WTC11 (cell line): ENCODE measurements at regions not wholly inside any gene's neighbourhood (a gene's known extent, or its start where the extent isn't known, plus 50 kb on each side); places are given as distances from the start of the nearest gene placed in this dataset.

ENCODE experiments used
- ATAC-seq: fragments of 200-7000 bp; cut with Tn5 transposase; 2 replicates; pipeline ENCODE4 v1.10.0; 2021; ENCODE audit warnings: mild to moderate bottlenecking, moderate library complexity
- CTCF ChIA-PET: fragments of 300-600 bp; sonication (Branson Sonifier 250); formaldehyde crosslinking; loops from one replicate; lab custom pipeline; 2021; ENCODE audit warnings: antibody characterized with exemption; lab: Charles Lee
- POLR2A ChIA-PET: fragments of 350-600 bp; sonication (Branson Sonifier 250); formaldehyde crosslinking; loops from one replicate; lab custom pipeline; 2021; ENCODE audit warnings: antibody characterized with exemption; lab: Charles Lee
- DNase-seq: peaks from one replicate; pipeline ENCODE4 v3.0.0; 2021; ENCODE audit warnings: low spot score
- H3K27ac Mint-ChIP-seq: 2 replicates; pipeline ENCODE4 v1.8.0; 2021; ENCODE audit warnings: mixed read lengths
- H3K27me3 Mint-ChIP-seq: 2 replicates; pipeline ENCODE4 v1.8.0; 2021; ENCODE audit warnings: low read depth, mild to moderate bottlenecking, moderate library complexity, mixed read lengths
- H3K36me3 Mint-ChIP-seq: 2 replicates; pipeline ENCODE4 v1.8.0; 2021; ENCODE audit warnings: mixed read lengths
- H3K4me1 Mint-ChIP-seq: 2 replicates; pipeline ENCODE4 v1.8.0; 2022; ENCODE audit warnings: mixed read lengths
- H3K4me3 Mint-ChIP-seq: 2 replicates; pipeline ENCODE4 v1.8.0; 2021; ENCODE audit warnings: mild to moderate bottlenecking, moderate library complexity, mixed read lengths
- H3K9me3 Mint-ChIP-seq: 2 replicates; pipeline ENCODE4 v1.8.0; 2021; ENCODE audit warnings: mixed read lengths
- CBFB ChIP-seq: sonication (generic); formaldehyde crosslinking; IDR thresholded peaks from 2 replicates; pipeline ENCODE4 v1.8.1; 2022; ENCODE audit warnings: mild to moderate bottlenecking, low read depth, missing genetic modification reagents
- ELF4 ChIP-seq: sonication (generic); formaldehyde crosslinking; IDR thresholded peaks from 2 replicates; pipeline ENCODE4 v1.8.1; 2022; ENCODE audit warnings: low read depth, mild to moderate bottlenecking, moderate library complexity, missing genetic modification reagents
- ESRRA ChIP-seq: sonication (generic); formaldehyde crosslinking; IDR thresholded peaks from 2 replicates; pipeline ENCODE4 v1.8.1; 2022; ENCODE audit warnings: mild to moderate bottlenecking, missing genetic modification reagents, borderline replicate concordance
- GABPB1 ChIP-seq: sonication (generic); formaldehyde crosslinking; IDR thresholded peaks from 2 replicates; pipeline ENCODE4 v1.8.1; 2023; ENCODE audit warnings: mild to moderate bottlenecking, missing genetic modification reagents
- IRF2 ChIP-seq: sonication (generic); formaldehyde crosslinking; IDR thresholded peaks from 2 replicates; pipeline ENCODE4 v1.8.0; 2022; ENCODE audit warnings: low read depth, missing genetic modification reagents, borderline replicate concordance
- NR2C2 ChIP-seq: sonication (generic); formaldehyde crosslinking; IDR thresholded peaks from 2 replicates; pipeline ENCODE4 v1.8.0; 2022; ENCODE audit warnings: mild to moderate bottlenecking, missing genetic modification reagents
- TEAD1 ChIP-seq: sonication (generic); formaldehyde crosslinking; IDR thresholded peaks from 2 replicates; pipeline ENCODE4 v1.8.0; 2022; ENCODE audit warnings: mild to moderate bottlenecking, missing genetic modification reagents
- ZBTB21 ChIP-seq: sonication (generic); formaldehyde crosslinking; IDR thresholded peaks from 2 replicates; pipeline ENCODE4 v1.8.1; 2023; ENCODE audit warnings: mild to moderate bottlenecking, missing genetic modification reagents, borderline replicate concordance
- ZNF423 ChIP-seq: fragments of 250-450 bp; sonication (Bioruptor Pico); IDR thresholded peaks from 2 replicates; pipeline ENCODE4 v2.1.2; 2022; ENCODE audit warnings: mild to moderate bottlenecking, moderate library complexity
- TF ChIP-seq, protein P1 (sequence below): fragments of 250-450 bp; sonication (Bioruptor Pico); IDR thresholded peaks from 2 replicates; pipeline ENCODE4 v1.8.0; 2021; ENCODE audit warnings: mild to moderate bottlenecking
- TF ChIP-seq, protein P2 (sequence below): sonication (generic); formaldehyde crosslinking; IDR thresholded peaks from 2 replicates; pipeline ENCODE4 v1.8.0; 2023; ENCODE audit warnings: mild to moderate bottlenecking, missing genetic modification reagents
- TF ChIP-seq, protein P3 (sequence below): sonication (generic); formaldehyde crosslinking; IDR thresholded peaks from 2 replicates; pipeline ENCODE4 v1.8.0; 2022; ENCODE audit warnings: mild to moderate bottlenecking, missing genetic modification reagents
- TF ChIP-seq, protein P4 (sequence below): sonication (generic); formaldehyde crosslinking; conservative IDR thresholded peaks from 2 replicates; pipeline ENCODE4 v1.8.1; 2023; ENCODE audit warnings: mild to moderate bottlenecking, low read depth, missing genetic modification reagents, moderate library complexity
- TF ChIP-seq, protein P5 (sequence below): sonication (generic); formaldehyde crosslinking; IDR thresholded peaks from 2 replicates; pipeline ENCODE4 v1.8.1; 2023; ENCODE audit warnings: mild to moderate bottlenecking, missing genetic modification reagents

DNA sequence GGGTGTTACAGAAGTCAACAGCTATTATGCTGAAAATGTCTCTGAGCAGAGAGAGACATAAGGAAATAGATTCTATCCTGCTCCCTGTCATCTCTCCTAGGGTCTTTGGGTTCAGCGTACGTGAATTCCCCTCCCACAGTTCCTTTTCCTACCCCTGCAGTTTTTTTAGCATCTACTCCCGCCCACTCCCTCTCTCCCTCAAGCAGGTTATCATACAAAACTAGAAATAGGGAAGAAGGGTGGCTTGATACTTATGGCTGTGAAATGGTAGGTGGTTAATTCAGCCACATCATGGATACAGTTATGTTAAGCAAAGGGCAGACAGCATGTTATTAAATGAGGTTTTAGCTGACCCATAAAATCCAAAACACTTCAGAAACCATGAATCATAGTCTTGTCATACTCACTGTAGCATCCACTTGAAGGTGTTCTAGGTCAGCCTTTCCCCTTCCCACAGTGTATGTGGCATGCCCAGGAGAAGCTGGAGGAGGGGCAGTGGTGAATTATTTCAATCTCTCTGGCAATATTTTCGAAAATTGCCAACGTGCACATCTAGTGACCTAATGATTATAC lies 236.8 kb upstream of the SERP2 start:
- H3K4me1 Mint-ChIP-seq = peaks cover 30% of the 10 kb centered on the region
- H3K36me3 Mint-ChIP-seq = no peaks in the 10 kb centered on the region
- CTCF ChIA-PET = interaction anchor here (0.6 kb wide), 1 partner anchor 1198 kb away, joined by 3 read pairs; no protein-coding TSS in a partner anchor
- TF ChIP-seq, protein P1, sequence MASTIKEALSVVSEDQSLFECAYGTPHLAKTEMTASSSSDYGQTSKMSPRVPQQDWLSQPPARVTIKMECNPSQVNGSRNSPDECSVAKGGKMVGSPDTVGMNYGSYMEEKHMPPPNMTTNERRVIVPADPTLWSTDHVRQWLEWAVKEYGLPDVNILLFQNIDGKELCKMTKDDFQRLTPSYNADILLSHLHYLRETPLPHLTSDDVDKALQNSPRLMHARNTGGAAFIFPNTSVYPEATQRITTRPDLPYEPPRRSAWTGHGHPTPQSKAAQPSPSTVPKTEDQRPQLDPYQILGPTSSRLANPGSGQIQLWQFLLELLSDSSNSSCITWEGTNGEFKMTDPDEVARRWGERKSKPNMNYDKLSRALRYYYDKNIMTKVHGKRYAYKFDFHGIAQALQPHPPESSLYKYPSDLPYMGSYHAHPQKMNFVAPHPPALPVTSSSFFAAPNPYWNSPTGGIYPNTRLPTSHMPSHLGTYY (CRISPR knock-in tag) = no peak
- TF ChIP-seq, protein P2, sequence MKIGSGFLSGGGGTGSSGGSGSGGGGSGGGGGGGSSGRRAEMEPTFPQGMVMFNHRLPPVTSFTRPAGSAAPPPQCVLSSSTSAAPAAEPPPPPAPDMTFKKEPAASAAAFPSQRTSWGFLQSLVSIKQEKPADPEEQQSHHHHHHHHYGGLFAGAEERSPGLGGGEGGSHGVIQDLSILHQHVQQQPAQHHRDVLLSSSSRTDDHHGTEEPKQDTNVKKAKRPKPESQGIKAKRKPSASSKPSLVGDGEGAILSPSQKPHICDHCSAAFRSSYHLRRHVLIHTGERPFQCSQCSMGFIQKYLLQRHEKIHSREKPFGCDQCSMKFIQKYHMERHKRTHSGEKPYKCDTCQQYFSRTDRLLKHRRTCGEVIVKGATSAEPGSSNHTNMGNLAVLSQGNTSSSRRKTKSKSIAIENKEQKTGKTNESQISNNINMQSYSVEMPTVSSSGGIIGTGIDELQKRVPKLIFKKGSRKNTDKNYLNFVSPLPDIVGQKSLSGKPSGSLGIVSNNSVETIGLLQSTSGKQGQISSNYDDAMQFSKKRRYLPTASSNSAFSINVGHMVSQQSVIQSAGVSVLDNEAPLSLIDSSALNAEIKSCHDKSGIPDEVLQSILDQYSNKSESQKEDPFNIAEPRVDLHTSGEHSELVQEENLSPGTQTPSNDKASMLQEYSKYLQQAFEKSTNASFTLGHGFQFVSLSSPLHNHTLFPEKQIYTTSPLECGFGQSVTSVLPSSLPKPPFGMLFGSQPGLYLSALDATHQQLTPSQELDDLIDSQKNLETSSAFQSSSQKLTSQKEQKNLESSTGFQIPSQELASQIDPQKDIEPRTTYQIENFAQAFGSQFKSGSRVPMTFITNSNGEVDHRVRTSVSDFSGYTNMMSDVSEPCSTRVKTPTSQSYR (CRISPR knock-in tag) = no peak
- TF ChIP-seq, all 79 proteins: peak for 0
- no peak overlapping the region for H3K4me3 Mint-ChIP-seq
- H3K27ac Mint-ChIP-seq = no peak overlapping the region
- DNase-seq (no peak), ATAC-seq (no peak)
- H3K9me3 Mint-ChIP-seq = no peaks in the 10 kb centered on the region
- no peaks in the 10 kb centered on the region; the same call in 1 of the 2 replicates for H3K27me3 Mint-ChIP-seq
- POLR2A ChIA-PET = no interaction called here

DNA sequence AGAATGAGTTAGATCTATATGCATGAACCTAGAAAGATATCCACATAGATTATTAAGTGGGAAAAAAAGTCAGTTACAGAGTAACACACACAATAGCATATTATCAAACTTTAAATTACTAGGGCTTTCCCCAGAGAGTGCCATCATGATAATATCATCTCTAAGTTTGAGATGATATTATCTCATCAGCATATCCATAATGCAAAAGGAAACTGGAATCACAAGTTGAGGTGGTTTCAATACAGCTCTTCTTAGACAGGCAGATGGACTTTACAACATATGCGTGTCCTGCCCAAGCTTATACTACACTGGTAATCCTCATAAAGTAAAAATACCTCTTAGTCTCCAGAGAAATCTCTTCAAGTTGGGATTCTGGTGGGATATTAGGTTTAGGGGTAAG lies 236.2 kb upstream of the SERP2 start:
- no peaks in the 10 kb centered on the region for H3K9me3 Mint-ChIP-seq
- ChIA-PET POLR2A (interaction anchor here (0.8 kb wide), 1 partner anchor 174 kb away, joined by 3 read pairs; no protein-coding TSS in a partner anchor), CTCF (interaction anchor here (0.6 kb wide), 1 partner anchor 1199 kb away, joined by 3 read pairs; no protein-coding TSS in a partner anchor)
- no peak overlapping the region for H3K4me3 Mint-ChIP-seq
- ATAC-seq (no peak), DNase-seq (no peak)
- H3K4me1 Mint-ChIP-seq = peaks cover 30% of the 10 kb centered on the region
- H3K27ac Mint-ChIP-seq = no peak overlapping the region
- TF ChIP-seq ELF4 (CRISPR knock-in tag) (no peak), NR2C2 (no peak), ZNF423 (CRISPR knock-in tag) (no peak), GABPB1 (CRISPR knock-in tag) (no peak), TEAD1 (CRISPR knock-in tag) (no peak), CBFB (CRISPR knock-in tag) (no peak), ESRRA (CRISPR knock-in tag) (no peak), IRF2 (CRISPR knock-in tag) (no peak), ZBTB21 (CRISPR knock-in tag) (no peak)
- TF ChIP-seq, protein P3, sequence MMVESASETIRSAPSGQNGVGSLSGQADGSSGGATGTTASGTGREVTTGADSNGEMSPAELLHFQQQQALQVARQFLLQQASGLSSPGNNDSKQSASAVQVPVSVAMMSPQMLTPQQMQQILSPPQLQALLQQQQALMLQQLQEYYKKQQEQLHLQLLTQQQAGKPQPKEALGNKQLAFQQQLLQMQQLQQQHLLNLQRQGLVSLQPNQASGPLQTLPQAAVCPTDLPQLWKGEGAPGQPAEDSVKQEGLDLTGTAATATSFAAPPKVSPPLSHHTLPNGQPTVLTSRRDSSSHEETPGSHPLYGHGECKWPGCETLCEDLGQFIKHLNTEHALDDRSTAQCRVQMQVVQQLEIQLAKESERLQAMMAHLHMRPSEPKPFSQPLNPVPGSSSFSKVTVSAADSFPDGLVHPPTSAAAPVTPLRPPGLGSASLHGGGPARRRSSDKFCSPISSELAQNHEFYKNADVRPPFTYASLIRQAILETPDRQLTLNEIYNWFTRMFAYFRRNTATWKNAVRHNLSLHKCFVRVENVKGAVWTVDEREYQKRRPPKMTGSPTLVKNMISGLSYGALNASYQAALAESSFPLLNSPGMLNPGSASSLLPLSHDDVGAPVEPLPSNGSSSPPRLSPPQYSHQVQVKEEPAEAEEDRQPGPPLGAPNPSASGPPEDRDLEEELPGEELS (CRISPR knock-in tag) = no peak
- TF ChIP-seq, protein P4, sequence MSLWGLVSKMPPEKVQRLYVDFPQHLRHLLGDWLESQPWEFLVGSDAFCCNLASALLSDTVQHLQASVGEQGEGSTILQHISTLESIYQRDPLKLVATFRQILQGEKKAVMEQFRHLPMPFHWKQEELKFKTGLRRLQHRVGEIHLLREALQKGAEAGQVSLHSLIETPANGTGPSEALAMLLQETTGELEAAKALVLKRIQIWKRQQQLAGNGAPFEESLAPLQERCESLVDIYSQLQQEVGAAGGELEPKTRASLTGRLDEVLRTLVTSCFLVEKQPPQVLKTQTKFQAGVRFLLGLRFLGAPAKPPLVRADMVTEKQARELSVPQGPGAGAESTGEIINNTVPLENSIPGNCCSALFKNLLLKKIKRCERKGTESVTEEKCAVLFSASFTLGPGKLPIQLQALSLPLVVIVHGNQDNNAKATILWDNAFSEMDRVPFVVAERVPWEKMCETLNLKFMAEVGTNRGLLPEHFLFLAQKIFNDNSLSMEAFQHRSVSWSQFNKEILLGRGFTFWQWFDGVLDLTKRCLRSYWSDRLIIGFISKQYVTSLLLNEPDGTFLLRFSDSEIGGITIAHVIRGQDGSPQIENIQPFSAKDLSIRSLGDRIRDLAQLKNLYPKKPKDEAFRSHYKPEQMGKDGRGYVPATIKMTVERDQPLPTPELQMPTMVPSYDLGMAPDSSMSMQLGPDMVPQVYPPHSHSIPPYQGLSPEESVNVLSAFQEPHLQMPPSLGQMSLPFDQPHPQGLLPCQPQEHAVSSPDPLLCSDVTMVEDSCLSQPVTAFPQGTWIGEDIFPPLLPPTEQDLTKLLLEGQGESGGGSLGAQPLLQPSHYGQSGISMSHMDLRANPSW (CRISPR knock-in tag) = no peak
- TF ChIP-seq, protein P5, sequence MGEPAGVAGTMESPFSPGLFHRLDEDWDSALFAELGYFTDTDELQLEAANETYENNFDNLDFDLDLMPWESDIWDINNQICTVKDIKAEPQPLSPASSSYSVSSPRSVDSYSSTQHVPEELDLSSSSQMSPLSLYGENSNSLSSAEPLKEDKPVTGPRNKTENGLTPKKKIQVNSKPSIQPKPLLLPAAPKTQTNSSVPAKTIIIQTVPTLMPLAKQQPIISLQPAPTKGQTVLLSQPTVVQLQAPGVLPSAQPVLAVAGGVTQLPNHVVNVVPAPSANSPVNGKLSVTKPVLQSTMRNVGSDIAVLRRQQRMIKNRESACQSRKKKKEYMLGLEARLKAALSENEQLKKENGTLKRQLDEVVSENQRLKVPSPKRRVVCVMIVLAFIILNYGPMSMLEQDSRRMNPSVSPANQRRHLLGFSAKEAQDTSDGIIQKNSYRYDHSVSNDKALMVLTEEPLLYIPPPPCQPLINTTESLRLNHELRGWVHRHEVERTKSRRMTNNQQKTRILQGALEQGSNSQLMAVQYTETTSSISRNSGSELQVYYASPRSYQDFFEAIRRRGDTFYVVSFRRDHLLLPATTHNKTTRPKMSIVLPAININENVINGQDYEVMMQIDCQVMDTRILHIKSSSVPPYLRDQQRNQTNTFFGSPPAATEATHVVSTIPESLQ (CRISPR knock-in tag) = no peak
- H3K36me3 Mint-ChIP-seq = no peaks in the 10 kb centered on the region
- H3K27me3 Mint-ChIP-seq = no peaks in the 10 kb centered on the region; the same call in 1 of the 2 replicates
